Right lobe of liver (tissue), 4 donors: ENCODE measurements at regions not wholly inside any gene's neighbourhood (a gene's known extent, or its start where the extent isn't known, plus 50 kb on each side); places are given as distances from the start of the nearest gene placed in this dataset.

Experiments
- POLR2A ChIP-seq: fragments of 450-650 bp; IDR thresholded peaks from one replicate; pipeline ENCODE4 v1.6.1; 2017; ENCODE audit warnings: antibody characterized with exemption, mild to moderate bottlenecking
- TF ChIP-seq, protein P1 (sequence below), 4 donors: fragments of 200-600 bp in 3 of 4; fragments of 450-650 bp in 1 of 4; IDR thresholded peaks; one replicate each; pipeline versions ENCODE4 v1.5.1 to v1.8.0; 2016 to 2022; ENCODE audit warnings: antibody characterized with exemption in 4 of 4, mild to moderate bottlenecking in 2 of 4
- donor health status: DM: no; HTN: no; CAD: no.
- donor health status: DM: no; HTN: no; CAD: no.
- donor health status: DM: no; HTN: yes; CAD: no.

DNA sequence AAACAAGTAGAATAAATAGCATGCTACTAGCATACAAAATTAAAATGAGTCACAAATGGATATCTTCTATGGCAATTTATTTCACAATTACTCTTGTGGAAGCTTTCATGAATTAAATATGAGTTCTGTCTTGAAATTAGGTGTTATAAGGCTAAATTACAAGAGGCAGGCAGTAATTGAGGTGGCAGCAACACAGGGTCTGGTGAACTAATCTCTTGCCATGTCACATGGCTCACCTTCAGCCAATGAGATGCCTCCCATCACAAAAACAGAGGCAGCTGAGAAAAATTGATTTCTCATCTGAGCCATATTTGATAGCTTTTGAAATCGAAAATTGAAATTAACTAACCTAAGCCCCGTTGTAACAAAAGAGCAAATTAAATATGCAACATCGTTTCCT is 268.8 kb downstream of the NR2F2 start:
- no peak for TF ChIP-seq POLR2A
- TF ChIP-seq, protein P1, sequence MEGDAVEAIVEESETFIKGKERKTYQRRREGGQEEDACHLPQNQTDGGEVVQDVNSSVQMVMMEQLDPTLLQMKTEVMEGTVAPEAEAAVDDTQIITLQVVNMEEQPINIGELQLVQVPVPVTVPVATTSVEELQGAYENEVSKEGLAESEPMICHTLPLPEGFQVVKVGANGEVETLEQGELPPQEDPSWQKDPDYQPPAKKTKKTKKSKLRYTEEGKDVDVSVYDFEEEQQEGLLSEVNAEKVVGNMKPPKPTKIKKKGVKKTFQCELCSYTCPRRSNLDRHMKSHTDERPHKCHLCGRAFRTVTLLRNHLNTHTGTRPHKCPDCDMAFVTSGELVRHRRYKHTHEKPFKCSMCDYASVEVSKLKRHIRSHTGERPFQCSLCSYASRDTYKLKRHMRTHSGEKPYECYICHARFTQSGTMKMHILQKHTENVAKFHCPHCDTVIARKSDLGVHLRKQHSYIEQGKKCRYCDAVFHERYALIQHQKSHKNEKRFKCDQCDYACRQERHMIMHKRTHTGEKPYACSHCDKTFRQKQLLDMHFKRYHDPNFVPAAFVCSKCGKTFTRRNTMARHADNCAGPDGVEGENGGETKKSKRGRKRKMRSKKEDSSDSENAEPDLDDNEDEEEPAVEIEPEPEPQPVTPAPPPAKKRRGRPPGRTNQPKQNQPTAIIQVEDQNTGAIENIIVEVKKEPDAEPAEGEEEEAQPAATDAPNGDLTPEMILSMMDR (IDR thresholded peaks at IDR 0.05), result no peak
